Breast epithelium (tissue), 4 donors: ENCODE measurements at regions not wholly inside any gene's neighbourhood (a gene's known extent, or its start where the extent isn't known, plus 50 kb on each side); places are given as distances from the start of the nearest gene placed in this dataset.

Experiments
- DNase-seq, 2 donors: peaks; one replicate each; pipeline ENCODE4 v3.0.0-alpha.2; 2019; ENCODE audit warnings: low spot score in 2 of 2
- H3K27ac ChIP-seq, 2 donors: fragments of 200-600 bp; sonication (generic) in 1 of 2; one replicate each; pipeline ENCODE4 v1.5.1; 2016 to 2019; ENCODE audit warnings: mild to moderate bottlenecking in 1 of 2
- H3K27me3 ChIP-seq, 2 donors: fragments of 200-600 bp; sonication (generic) in 1 of 2; one replicate each; pipeline versions ENCODE4 v1.5.1 to v1.6.0; 2017 to 2019; ENCODE audit warnings: control low read depth in 1 of 2, mild to moderate bottlenecking in 1 of 2
- H3K36me3 ChIP-seq: fragments of 200-600 bp; one replicate; pipeline ENCODE4 v1.5.1; 2019
- H3K4me1 ChIP-seq, 2 donors: fragments of 200-600 bp; sonication (generic); one replicate each; pipeline ENCODE4 v1.5.1; 2016 to 2019; ENCODE audit warnings: control low read depth in 1 of 2
- H3K4me3 ChIP-seq, 3 donors: fragments of 200-600 bp; sonication (generic); 1 replicate in 2 of 3; 2 replicates in 1 of 3; pipeline ENCODE4 v1.5.1; 2016 to 2019; ENCODE audit warnings: mild to moderate bottlenecking in 3 of 3, moderate library complexity in 2 of 3
- H3K9me3 ChIP-seq, 2 donors: fragments of 200-600 bp; sonication (generic) in 1 of 2; one replicate each; pipeline ENCODE4 v1.5.1; 2016 to 2019; ENCODE audit warnings: control low read depth in 1 of 2
- CTCF ChIP-seq, 3 donors: fragments of 450-650 bp; IDR thresholded peaks; one replicate each; pipeline ENCODE4 v1.5.1; 2016 to 2017; ENCODE audit warnings: antibody characterized with exemption in 3 of 3, mild to moderate bottlenecking in 3 of 3, moderate library complexity in 3 of 3
- POLR2A ChIP-seq: fragments of 450-650 bp; IDR thresholded peaks from one replicate; pipeline ENCODE4 v1.6.1; 2016; ENCODE audit warnings: antibody characterized with exemption, mild to moderate bottlenecking, moderate library complexity
- POLR2AphosphoS5 ChIP-seq, 3 donors: sonication (generic); formaldehyde crosslinking; IDR thresholded peaks; one replicate each; pipeline ENCODE4 v1.6.1; 2017; ENCODE audit warnings: antibody characterized with exemption in 3 of 3
- intact Hi-C: fragments of 100-400 bp; cut with DNase I; formaldehyde crosslinking; loops from one replicate; pipeline ENCODE4 v1.15.1; 2023; ENCODE audit warnings: low total_unique reads

DNA sequence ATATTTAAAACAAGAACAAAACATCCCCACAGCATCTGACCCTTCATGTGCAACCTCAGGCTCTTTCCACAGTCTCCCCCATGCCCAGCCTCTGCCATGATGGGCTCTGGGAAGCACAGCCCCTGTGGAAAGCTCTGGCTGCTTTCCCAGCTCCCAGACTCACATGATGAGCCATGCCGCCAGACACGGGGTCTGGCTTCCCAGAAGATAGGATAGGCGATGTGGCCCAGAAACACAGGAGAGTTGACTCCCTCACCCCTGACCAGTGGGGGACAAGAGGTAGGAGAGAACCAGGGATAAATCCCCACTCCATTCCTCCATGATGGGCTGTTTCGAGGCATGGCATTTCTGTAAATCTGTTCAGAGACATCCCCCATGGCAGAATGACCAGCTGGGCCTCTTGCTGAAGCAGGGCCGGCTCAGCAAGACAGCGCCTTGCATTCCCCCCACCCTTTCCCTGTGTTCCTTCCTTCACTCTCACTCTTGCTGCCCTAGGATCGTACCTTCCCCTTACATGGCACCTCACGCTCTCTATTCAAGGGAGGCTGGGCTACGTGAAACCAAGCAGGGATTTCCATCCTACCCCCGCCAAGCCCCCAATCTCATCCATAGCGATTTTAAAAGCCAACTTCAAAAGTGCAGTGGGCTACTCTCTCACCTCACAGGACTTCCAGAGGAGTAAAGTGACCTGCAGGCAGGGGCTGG lies 192.4 kb downstream of the ABHD5 start:
- no peak for DNase-seq

DNA sequence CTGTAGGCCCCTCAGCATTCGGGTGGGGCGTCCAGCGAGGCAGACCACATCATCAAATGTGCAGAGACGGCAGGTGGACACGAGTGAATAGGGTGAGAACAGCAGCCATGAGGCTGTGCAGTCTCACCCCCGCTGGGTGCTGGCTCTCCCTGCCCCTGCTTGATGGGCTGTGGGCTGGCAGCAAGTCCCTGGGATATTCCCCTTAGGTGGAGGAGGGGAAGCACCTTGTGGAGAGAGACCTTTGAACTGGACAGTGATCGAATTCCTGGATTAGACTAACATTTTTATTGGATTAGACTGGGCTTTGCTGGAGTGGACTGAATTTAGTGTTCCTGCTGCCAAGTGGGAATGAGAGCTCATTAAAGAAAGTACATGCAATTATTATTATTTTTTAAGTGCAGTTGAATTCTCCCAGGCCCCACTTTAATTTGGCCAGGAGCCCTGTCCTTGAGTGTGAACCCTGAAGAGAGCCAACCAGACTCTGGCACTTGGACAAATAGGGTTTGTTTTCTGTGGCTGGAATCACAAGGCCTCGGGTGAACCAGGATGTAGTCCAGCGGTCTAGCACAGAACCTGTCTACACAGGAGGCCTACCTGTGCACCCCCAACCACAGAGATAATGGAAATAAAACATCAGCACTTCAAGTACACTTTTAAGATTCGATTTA lies 193.1 kb downstream of the ABHD5 start:
- H3K27ac ChIP-seq = peak overlapping the region; percentile 67 to 77
- peak in 1 of 2 donors; percentile 74 for DNase-seq
- TF ChIP-seq POLR2AphosphoS5 (IDR thresholded peaks at IDR 0.05) (no peak), CTCF (IDR thresholded peaks at IDR 0.05) (no peak), POLR2A (no peak)
- H3K9me3 ChIP-seq = no peaks in the 10 kb centered on the region
- no peaks in the 10 kb centered on the region for H3K4me1 ChIP-seq
- no peak overlapping the region for H3K4me3 ChIP-seq
- intact Hi-C loops = no loop called here
- no peaks in the 10 kb centered on the region for H3K27me3 ChIP-seq
- H3K36me3 ChIP-seq = no peaks in the 10 kb centered on the region

More for the DNA sequence above, 192.4 kb downstream of the ABHD5 start:
- intact Hi-C loops = no loop called here
- H3K4me1 ChIP-seq = no peaks in the 10 kb centered on the region
- no peaks in the 10 kb centered on the region for H3K36me3 ChIP-seq
- no peak overlapping the region for H3K4me3 ChIP-seq
- no peaks in the 10 kb centered on the region for H3K9me3 ChIP-seq
- TF ChIP-seq CTCF (IDR thresholded peaks at IDR 0.05) (no peak), POLR2A (no peak), POLR2AphosphoS5 (IDR thresholded peaks at IDR 0.05) (no peak)
- peak overlapping the region; percentile 33 to 57 for H3K27ac ChIP-seq
- H3K27me3 ChIP-seq = no peaks in the 10 kb centered on the region

DNA sequence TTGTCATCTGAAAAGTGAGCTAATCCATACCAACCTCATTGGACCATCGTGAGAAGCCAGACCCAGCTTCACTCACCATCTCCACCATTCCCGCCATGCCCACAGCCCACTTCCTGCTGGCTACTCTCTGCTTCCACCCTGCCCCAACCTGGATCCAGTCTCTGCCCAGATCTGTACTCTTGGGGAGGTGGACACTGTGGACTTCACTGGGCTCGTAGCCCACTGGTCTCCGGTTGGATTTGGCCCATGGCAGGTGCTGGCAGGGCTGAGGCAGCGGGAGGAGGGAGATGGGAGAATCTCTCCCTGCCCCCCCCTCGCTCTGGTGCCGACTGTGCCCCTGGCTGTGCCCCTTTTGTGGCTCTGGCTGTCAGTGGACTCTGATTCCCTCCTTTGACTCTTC lies 193.8 kb downstream of the ABHD5 start:
- Histone ChIP-seq H3K9me3 (no peaks in the 10 kb centered on the region), H3K4me3 (no peak overlapping the region), H3K36me3 (no peaks in the 10 kb centered on the region), H3K27me3 (no peaks in the 10 kb centered on the region), H3K27ac (peak overlapping the region; percentile 67 to 77), H3K4me1 (no peaks in the 10 kb centered on the region)
- no peak for DNase-seq
- intact Hi-C loops = no loop called here
- TF ChIP-seq CTCF (IDR thresholded peaks at IDR 0.05) (no peak), POLR2AphosphoS5 (IDR thresholded peaks at IDR 0.05) (no peak), POLR2A (no peak)

DNA sequence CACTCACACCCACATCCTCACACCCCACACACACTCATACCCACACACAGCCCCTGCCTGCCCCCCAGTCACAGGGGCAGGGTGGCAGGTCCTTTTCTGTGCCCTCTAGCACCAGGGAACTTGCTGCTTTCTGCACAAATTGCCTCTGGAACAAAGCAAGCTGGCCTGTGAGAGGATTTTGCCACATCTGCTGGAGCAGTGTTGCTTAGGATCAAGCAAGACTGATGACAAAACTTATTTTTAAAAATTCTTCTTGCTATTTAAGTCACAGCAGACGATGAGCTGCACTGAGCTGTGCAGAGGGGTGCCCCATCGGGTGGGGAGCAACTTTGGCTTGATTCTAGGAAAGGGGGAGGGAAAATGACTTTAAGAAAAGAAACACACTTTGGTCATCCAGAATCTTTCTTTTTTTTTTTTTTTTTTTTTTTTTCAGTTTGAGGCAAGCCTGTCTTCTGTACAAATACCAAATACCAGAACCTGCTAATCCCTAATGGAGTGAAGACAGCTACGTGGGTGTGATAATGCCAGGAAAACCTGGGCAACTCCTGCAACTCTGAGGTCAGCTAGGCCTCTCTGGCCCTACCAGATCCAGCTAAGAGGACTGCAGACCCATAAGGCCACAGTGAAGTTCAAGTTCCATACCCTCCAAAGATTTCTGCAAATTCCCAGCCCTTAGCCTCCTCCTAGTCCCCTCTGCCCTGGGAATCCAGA lies 195.3 kb downstream of the ABHD5 start:
- Histone ChIP-seq H3K4me3 (no peak overlapping the region), H3K27me3 (no peaks in the 10 kb centered on the region), H3K4me1 (no peaks in the 10 kb centered on the region), H3K36me3 (no peaks in the 10 kb centered on the region), H3K27ac (no peak overlapping the region), H3K9me3 (no peaks in the 10 kb centered on the region)
- no peak for DNase-seq
- TF ChIP-seq POLR2A (no peak), POLR2AphosphoS5 (IDR thresholded peaks at IDR 0.05) (no peak), CTCF (IDR thresholded peaks at IDR 0.05) (no peak)
- intact Hi-C loops = no loop called here

DNA sequence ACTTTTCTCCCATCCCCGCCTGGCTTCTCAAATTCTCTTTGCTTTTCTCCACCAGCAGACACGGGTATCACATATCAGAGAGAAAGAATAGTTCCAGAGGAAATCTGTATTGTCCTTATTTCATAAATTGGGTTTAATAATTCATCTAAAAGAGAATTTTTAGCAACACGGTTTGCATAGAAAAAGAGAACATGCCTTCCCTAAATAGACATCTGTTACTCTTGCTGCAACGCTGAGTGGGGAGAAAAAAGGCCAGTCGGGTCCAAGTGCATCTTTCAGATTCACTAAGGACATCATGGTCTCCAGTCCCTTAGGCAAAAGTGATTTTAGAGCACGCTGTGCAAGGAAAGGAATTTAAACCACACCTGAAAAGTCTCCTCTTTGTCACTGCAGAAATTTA lies 201.3 kb downstream of the ABHD5 start:
- no peak for TF ChIP-seq POLR2AphosphoS5 (IDR thresholded peaks at IDR 0.05)
- no peak for TF ChIP-seq CTCF (IDR thresholded peaks at IDR 0.05)
- no peak for TF ChIP-seq POLR2A
- Histone ChIP-seq H3K36me3 (no peaks in the 10 kb centered on the region), H3K4me1 (no peaks in the 10 kb centered on the region), H3K27me3 (no peaks in the 10 kb centered on the region), H3K27ac (no peak overlapping the region), H3K4me3 (no peak overlapping the region), H3K9me3 (no peaks in the 10 kb centered on the region)
- intact Hi-C loops = no loop called here
- no peak for DNase-seq
